ENCODE measurements at regions not wholly inside any gene's neighbourhood (a gene's known extent, or its start where the extent isn't known, plus 50 kb on each side); places are given as distances from the start of the nearest gene placed in this dataset.
"Not testable (repeated sequence)": the region's sequence is repeated elsewhere in the genome, so short reads cannot be mapped to it uniquely, and the experiment has no call there.

- no peak overlapping the region for H3K27ac ChIP-seq (ENCODE audit: low read depth, low read length)
- CTCF ChIA-PET, result no interaction called here
- ATAC-seq (no peak), DNase-seq (ENCODE audit: low read depth, low spot score) (no peak)
- H3K9me3 ChIP-seq (ENCODE audit: control insufficient read depth in 1 of 2, insufficient read depth in 1 of 2, low read depth in 1 of 2, low read length in 2 of 2), result no peaks in the 10 kb centered on the region
- no peaks in the 10 kb centered on the region for H3K36me3 ChIP-seq (ENCODE audit: control insufficient read depth in 1 of 2, insufficient read depth in 2 of 2, low read length in 2 of 2)
- TF ChIP-seq RAD21 (IDR thresholded peaks at IDR 0.05; ENCODE audit: low read depth) (no peak), EZH2 (IDR thresholded peaks at IDR 0.05) (no peak), YY1 (IDR thresholded peaks at IDR 0.05; ENCODE audit: extremely low read depth, insufficient replicate concordance, low read depth, low read length) (no peak), ELF1 (IDR thresholded peaks at IDR 0.05; ENCODE audit: borderline replicate concordance, low read depth) (no peak), CBX3 (IDR thresholded peaks at IDR 0.05; ENCODE audit: low read depth) (no peak), ZFX (IDR thresholded peaks at IDR 0.05) (no peak), SP1 (IDR thresholded peaks at IDR 0.05; ENCODE audit: low read depth) (no peak), POLR2AphosphoS5 (IDR thresholded peaks at IDR 0.05; ENCODE audit: low read depth, low read length) (no peak), FOSL1 (IDR thresholded peaks at IDR 0.05; ENCODE audit: low read depth) (no peak), JUND (IDR thresholded peaks at IDR 0.05) (no peak), SRF (IDR thresholded peaks at IDR 0.05; ENCODE audit: low read depth) (no peak), SIN3A (IDR thresholded peaks at IDR 0.05; ENCODE audit: low read depth) (no peak), ZNF274 (IDR thresholded peaks at IDR 0.05; ENCODE audit: low read depth, low read length) (no peak), TCF7L2 (IDR thresholded peaks at IDR 0.05; ENCODE audit: borderline replicate concordance, extremely low read depth, insufficient read depth, insufficient read length) (no peak), POLR2A (IDR thresholded peaks at IDR 0.05; ENCODE audit: borderline replicate concordance, extremely low read depth, insufficient read depth, insufficient read length) (no peak), REST (IDR thresholded peaks at IDR 0.05; ENCODE audit: low read depth) (no peak), EZH2phosphoT487 (IDR thresholded peaks at IDR 0.05; ENCODE audit: borderline replicate concordance) (no peak)
- TF ChIP-seq, protein P1, sequence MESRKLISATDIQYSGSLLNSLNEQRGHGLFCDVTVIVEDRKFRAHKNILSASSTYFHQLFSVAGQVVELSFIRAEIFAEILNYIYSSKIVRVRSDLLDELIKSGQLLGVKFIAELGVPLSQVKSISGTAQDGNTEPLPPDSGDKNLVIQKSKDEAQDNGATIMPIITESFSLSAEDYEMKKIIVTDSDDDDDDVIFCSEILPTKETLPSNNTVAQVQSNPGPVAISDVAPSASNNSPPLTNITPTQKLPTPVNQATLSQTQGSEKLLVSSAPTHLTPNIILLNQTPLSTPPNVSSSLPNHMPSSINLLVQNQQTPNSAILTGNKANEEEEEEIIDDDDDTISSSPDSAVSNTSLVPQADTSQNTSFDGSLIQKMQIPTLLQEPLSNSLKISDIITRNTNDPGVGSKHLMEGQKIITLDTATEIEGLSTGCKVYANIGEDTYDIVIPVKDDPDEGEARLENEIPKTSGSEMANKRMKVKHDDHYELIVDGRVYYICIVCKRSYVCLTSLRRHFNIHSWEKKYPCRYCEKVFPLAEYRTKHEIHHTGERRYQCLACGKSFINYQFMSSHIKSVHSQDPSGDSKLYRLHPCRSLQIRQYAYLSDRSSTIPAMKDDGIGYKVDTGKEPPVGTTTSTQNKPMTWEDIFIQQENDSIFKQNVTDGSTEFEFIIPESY (IDR thresholded peaks at IDR 0.05; ENCODE audit: extremely low read depth, insufficient replicate concordance, low read length), result no peak
- no peaks in the 10 kb centered on the region for H4K20me1 ChIP-seq (ENCODE audit: insufficient read depth)
- no peak overlapping the region for H3K4me2 ChIP-seq (ENCODE audit: low read length)
- H2AFZ ChIP-seq (ENCODE audit: low read depth, low read length, poor library complexity, severe bottlenecking), result no peak overlapping the region
- no peaks in the 10 kb centered on the region for H3K9me2 ChIP-seq (ENCODE audit: insufficient read depth)
- intact Hi-C loops (cut with micrococcal nuclease), result no loop called here
- no TSS peak for BruUV-seq (replicated peaks)
- RAD21 ChIA-PET (ENCODE audit: low non-redundant PET in 1 of 2, low total read pairs in 2 of 2, uncharacterized antibody in 2 of 2, unreplicated experiment in 2 of 2), result no interaction called here
- no peaks in the 10 kb centered on the region for H3K79me2 ChIP-seq (ENCODE audit: insufficient read depth, low read length)
- no peak overlapping the region for H3K4me3 ChIP-seq (replicated peaks in 1 of 2; ENCODE audit: low read depth in 1 of 2, low read length in 2 of 2)
- POLR2A ChIA-PET, result no interaction called here
- H3K9ac ChIP-seq (ENCODE audit: low read length), result no peak overlapping the region
- H3K4me1 ChIP-seq (ENCODE audit: control insufficient read depth in 1 of 2, insufficient read depth in 2 of 2, low read length in 2 of 2), result no peaks in the 10 kb centered on the region
- H3K27me3 ChIP-seq (ENCODE audit: insufficient read depth, low read length), result no peaks in the 10 kb centered on the region
These were observed 344.1 kb upstream of the PLGLB2 start for GRCh38 chr2:87403893-87404175.

GRCh38 chr2:87404411-87405255 is 343.3 kb upstream of the PLGLB2 start:
- H3K4me3 ChIP-seq (replicated peaks in 1 of 2; ENCODE audit: low read depth in 1 of 2, low read length in 2 of 2); DNase-seq (ENCODE audit: low read depth, low spot score); H3K27me3 ChIP-seq (ENCODE audit: insufficient read depth, low read length); BruUV-seq (replicated peaks); H3K9me2 ChIP-seq (ENCODE audit: insufficient read depth); H3K27ac ChIP-seq (ENCODE audit: low read depth, low read length); H2AFZ ChIP-seq (ENCODE audit: low read depth, low read length, poor library complexity, severe bottlenecking); H4K20me1 ChIP-seq (ENCODE audit: insufficient read depth); POLR2A ChIA-PET; H3K9ac ChIP-seq (ENCODE audit: low read length); H3K4me2 ChIP-seq (ENCODE audit: low read length); H3K4me1 ChIP-seq (ENCODE audit: control insufficient read depth in 1 of 2, insufficient read depth in 2 of 2, low read length in 2 of 2); RAD21 ChIA-PET (ENCODE audit: low non-redundant PET in 1 of 2, low total read pairs in 2 of 2, uncharacterized antibody in 2 of 2, unreplicated experiment in 2 of 2); ATAC-seq; H3K36me3 ChIP-seq (ENCODE audit: control insufficient read depth in 1 of 2, insufficient read depth in 2 of 2, low read length in 2 of 2); CTCF ChIA-PET; H3K9me3 ChIP-seq (ENCODE audit: control insufficient read depth in 1 of 2, insufficient read depth in 1 of 2, low read depth in 1 of 2, low read length in 2 of 2); H3K79me2 ChIP-seq (ENCODE audit: insufficient read depth, low read length); intact Hi-C loops (cut with micrococcal nuclease): not testable (repeated sequence)
